HepG2 (cell line): ENCODE measurements at regions not wholly inside any gene's neighbourhood (a gene's known extent, or its start where the extent isn't known, plus 50 kb on each side); places are given as distances from the start of the nearest gene placed in this dataset.

Experiments used
- ATF3 ChIP-seq: sonication (generic); formaldehyde crosslinking; IDR thresholded peaks from 2 replicates; pipeline ENCODE4 v1.4.0; 2020; ENCODE audit warnings: missing genetic modification reagents
- CTCF ChIP-seq: sonication (generic); formaldehyde crosslinking; IDR thresholded peaks from 2 replicates; pipeline ENCODE4 v1.5.0; 2020; ENCODE audit warnings: mild to moderate bottlenecking, missing genetic modification reagents, moderate library complexity
- DPF2 ChIP-seq: sonication (generic); formaldehyde crosslinking; IDR thresholded peaks from 2 replicates; pipeline ENCODE4 v1.4.0; 2020; ENCODE audit warnings: mild to moderate bottlenecking, low read depth, missing genetic modification reagents, borderline replicate concordance
- ELF1 ChIP-seq: sonication (generic); formaldehyde crosslinking; IDR thresholded peaks from 2 replicates; pipeline ENCODE4 v1.4.0; 2020; ENCODE audit warnings: missing genetic modification reagents
- HIC2 ChIP-seq: sonication (generic); formaldehyde crosslinking; IDR thresholded peaks from 2 replicates; pipeline ENCODE4 v1.9.0; 2022; ENCODE audit warnings: low read depth, missing genetic modification reagents
- PCBP2 ChIP-seq: fragments of 200-400 bp; formaldehyde crosslinking; optimal IDR thresholded peaks from 2 replicates; pipeline ENCODE3; 2018; ENCODE audit warnings: low read length, low read depth; ENCODE audit not compliant: poor library complexity, severe bottlenecking
- PHF5A ChIP-seq: IDR thresholded peaks from one replicate; pipeline ENCODE4 v1.6.1; 2018; ENCODE audit warnings: low read depth, missing genetic modification reagents; ENCODE audit not compliant: unreplicated experiment
- POLR2AphosphoS5 ChIP-seq: IDR thresholded peaks from 2 replicates; pipeline ENCODE4 v1.6.1; 2012; ENCODE audit warnings: low read depth, low read length
- USF2 ChIP-seq, 2 experiments: sonication (generic) in 1 of 2; formaldehyde crosslinking in 1 of 2; IDR thresholded peaks; 2 replicates each; pipeline versions ENCODE4 v1.5.1 to v1.6.1; 2011 to 2020; ENCODE audit warnings: borderline replicate concordance in 1 of 2, low read depth in 1 of 2, low read length in 1 of 2, mild to moderate bottlenecking in 1 of 2, missing genetic modification reagents in 1 of 2, moderate library complexity in 1 of 2
- ZNF263 ChIP-seq: sonication (generic); formaldehyde crosslinking; IDR thresholded peaks from 2 replicates; pipeline ENCODE4 v1.4.0; 2020; ENCODE audit warnings: missing genetic modification reagents
- ZNF7 ChIP-seq: IDR thresholded peaks from 2 replicates; pipeline ENCODE4 v1.6.1; 2016; ENCODE audit warnings: missing biosample characterization, missing genetic modification reagents
- ZSCAN22 ChIP-seq: sonication (generic); formaldehyde crosslinking; IDR thresholded peaks from 2 replicates; pipeline ENCODE4 v1.4.0; 2020; ENCODE audit warnings: mild to moderate bottlenecking, missing genetic modification reagents

GRCh38 chr3:7876741-7877297 lies 624.8 kb upstream of the LMCD1 start:
- TF ChIP-seq PCBP2 = no peak
- TF ChIP-seq ATF3 (CRISPR knock-in tag) = no peak
- no peak for TF ChIP-seq ZNF263 (CRISPR knock-in tag)
- TF ChIP-seq DPF2 = no peak
- no peak for TF ChIP-seq HIC2
- TF ChIP-seq PHF5A (CRISPR knock-in tag) = no peak
- TF ChIP-seq CTCF (CRISPR knock-in tag) = no peak
- TF ChIP-seq ZSCAN22 = no peak
- TF ChIP-seq ZNF7 (CRISPR knock-in tag) = no peak
- TF ChIP-seq ELF1 (CRISPR knock-in tag) = no peak
- no peak for TF ChIP-seq POLR2AphosphoS5
- no peak for TF ChIP-seq USF2 (IDR thresholded peaks at IDR 0.05; ENCODE audit: low read depth, low read length)
- TF ChIP-seq USF2 (CRISPR knock-in tag; IDR thresholded peaks at IDR 0.05; ENCODE audit: borderline replicate concordance) = no peak
